HG02588 (cell line): ENCODE measurements at regions not wholly inside any gene's neighbourhood (a gene's known extent, or its start where the extent isn't known, plus 50 kb on each side); places are given as distances from the start of the nearest gene placed in this dataset.
A peak's percentile ranks its signal among the peaks of the same experiment; 100 is the strongest.

Experiments used
- ATAC-seq: cut with Tn5 transposase; IDR thresholded peaks from one replicate; pipeline ENCODE4 v1.9.1; 2021; ENCODE audit warnings: mild to moderate bottlenecking, moderate library complexity; ENCODE audit not compliant: unreplicated experiment

DNA sequence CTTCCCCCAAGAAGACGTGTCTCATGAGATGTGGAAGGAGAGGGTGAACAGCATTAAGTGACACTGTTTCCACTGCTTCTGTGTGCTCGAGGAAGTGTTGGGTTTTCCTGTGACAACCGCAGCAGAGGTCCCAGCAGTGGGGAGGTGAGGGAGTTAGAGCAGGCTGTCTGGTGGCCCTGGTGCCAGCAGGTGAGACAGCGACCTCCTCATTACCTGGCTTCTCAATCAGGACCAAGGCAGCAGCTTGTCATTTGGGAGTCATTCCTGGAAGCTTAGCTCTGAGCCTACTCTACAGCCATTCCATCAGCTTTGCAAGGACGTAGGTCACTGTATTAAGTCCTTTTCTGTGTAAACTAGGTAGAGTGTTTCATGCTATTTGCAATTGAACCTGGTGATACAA, 63.3 kb upstream of the RGMA start:
- ATAC-seq: no peak

GRCh38 chr15:93150910-93151881, 62.2 kb upstream of the RGMA start:
- no peak for ATAC-seq

DNA sequence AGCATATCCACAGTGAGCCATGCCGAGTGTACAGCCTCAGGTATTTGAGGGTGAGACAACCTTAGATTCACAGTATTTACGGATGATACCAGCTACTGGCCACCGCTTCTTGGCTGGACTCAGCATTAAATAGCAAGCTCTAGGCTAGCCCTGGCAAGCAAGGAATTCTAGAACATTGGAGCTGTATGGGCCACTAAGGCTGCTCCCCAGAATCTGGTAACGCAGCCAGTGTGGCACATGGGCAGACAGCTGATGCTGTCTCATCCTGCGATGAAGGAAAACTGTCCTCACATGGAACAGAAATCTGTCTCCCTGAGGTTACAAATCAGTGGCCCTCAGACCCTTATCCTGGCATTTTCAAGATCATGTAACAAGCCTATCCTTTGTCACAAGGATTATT, 57.6 kb upstream of the RGMA start:
- no peak for ATAC-seq

DNA sequence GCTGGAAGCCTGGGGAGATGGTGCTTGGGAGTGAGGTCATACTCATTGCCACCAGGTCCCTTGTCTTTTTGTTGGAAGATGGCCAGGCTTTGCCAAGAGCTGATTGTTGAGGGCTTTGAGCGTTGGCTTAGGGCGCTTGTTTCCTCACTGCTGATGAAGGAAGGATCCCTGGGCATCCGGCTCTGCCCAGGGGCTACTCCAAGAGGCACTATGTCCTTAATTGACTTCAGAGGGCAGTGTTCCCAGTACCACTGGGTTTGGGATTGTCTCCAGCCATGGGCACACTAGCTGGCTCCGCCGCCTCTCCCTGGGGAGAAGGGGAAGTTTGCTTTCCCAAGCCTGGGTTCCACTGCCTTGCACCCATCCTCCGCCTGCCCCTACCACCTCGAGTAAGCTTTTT, 57.2 kb upstream of the RGMA start:
- ATAC-seq: no peak

DNA sequence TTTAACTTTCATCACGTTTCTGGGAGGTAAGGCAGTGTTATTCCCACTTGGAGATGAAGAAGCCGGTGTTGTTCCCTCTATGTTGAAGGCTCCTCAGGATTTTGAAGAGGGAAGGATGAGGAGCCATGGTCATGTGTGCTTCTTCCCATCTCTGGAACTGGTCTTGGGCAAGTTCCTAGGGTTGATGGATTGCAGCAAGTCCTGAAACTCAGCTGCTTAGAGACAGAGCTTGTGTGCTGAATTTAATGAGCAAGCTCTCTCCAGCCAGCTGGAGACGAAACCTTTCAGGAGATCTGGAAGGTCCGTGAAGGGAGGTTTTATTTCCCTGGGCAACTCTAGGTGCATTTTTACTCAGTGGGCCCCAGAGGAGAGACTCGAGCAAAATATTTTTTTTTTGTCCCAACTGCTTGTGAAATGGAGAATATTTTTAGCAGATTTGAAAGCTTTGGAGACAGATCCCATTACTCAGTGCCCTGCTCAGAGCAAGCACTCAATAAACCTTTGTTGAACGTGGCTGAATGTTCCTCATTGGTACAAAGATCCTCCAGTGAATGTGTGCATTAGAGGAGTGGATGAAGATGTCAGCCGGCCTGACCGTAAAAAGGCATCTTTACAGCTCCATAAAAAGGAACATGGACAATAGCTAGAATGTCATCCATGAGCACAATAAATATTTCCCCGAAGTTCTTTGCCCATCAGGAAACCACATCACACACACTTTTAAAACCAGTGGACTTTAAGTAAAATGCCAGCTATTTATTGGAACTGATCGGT, 55.6 kb upstream of the RGMA start:
- ATAC-seq: no peak

DNA sequence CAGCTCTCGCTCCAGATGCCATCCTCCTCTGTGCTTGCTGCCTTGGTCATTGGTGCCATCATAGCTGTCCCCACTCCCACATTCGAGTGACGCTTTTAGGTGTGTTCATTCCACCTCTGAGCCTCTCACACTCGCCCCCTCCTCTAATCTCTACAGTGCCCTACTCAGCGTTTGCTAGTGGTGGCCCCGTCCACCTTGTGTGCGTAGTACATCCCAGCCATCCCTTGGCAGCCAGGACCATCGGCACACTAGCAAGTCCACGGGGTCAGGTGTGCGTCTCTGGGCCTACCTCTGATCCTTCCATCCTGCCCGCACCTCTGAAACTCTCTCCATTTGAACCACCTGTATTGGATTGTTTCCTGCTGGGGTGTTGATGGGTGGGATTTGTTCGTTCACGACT, 54.2 kb upstream of the RGMA start:
- no peak for ATAC-seq

DNA sequence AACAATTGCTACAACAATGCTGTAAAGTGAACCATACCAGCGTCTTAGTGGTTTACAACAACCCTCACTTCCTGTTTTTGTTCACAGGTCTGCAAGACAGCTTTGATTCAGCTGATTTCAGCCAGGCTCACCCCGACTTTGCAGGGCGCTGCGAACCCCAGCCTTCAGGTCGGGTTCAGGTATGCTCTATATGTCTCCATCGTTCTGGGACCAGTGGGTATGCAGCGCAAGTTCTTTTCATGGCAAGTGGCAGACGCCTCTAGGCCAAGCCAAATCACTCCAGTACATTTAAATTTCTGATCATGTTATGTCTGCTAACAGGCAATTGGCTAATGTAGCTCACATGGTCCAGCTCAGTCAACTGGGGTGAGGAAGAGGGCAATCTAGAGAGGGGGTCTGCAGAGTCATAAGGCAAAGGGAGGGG, 52.4 kb upstream of the RGMA start:
- ATAC-seq: peak; percentile 91

DNA sequence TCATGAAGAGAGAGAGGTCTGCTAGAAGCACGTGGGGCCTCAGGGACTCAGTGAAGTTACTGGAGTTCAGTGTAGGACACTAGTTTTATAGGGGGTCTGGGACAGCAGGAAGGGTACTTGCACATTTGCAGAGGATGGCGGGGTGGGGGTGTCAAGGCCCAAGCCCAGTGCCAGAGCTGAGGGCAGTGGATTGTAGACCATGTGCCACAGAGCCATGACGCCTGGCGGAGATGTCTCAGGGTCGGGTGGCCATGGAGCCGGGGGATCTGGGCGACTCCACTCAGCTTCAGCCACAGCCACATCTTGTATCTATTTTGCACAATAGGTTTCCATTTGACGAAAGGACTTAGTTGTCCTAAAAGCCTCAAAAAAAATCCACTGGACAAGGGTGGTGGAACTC, 50.4 kb upstream of the RGMA start:
- ATAC-seq: no peak

GRCh38 chr15:93138681-93139250, 49.8 kb upstream of the RGMA start:
- no peak for ATAC-seq
